Gastrocnemius medialis (tissue), 4 donors: ENCODE measurements at regions not wholly inside any gene's neighbourhood (a gene's known extent, or its start where the extent isn't known, plus 50 kb on each side); places are given as distances from the start of the nearest gene placed in this dataset.

Experiments
- ATAC-seq, 2 donors: fragments of 150-250 bp; one replicate each; pipeline ENCODE4 v1.9.1; 2016
- DNase-seq, 2 donors: peaks; one replicate each; pipeline ENCODE4 v3.0.0-alpha.2; 2019
- H3K27ac ChIP-seq, 4 donors: fragments of 200-600 bp; sonication (generic); 1 replicate in 1 of 4; 2 replicates in 3 of 4; pipeline ENCODE4 v1.5.1; 2016 to 2018; ENCODE audit warnings: mild to moderate bottlenecking in 2 of 4, moderate library complexity in 1 of 4
- H3K27me3 ChIP-seq, 3 donors: fragments of 200-600 bp; sonication (generic) in 2 of 3; 1 replicate in 1 of 3; 2 replicates in 2 of 3; pipeline versions ENCODE4 v1.5.1 to v1.6.0; 2016 to 2019; ENCODE audit warnings: mild to moderate bottlenecking in 1 of 3, moderate library complexity in 1 of 3
- H3K36me3 ChIP-seq, 2 donors: fragments of 200-600 bp; sonication (generic) in 1 of 2; one replicate each; pipeline ENCODE4 v1.5.1; 2017 to 2018
- H3K4me1 ChIP-seq, 2 donors: fragments of 200-600 bp; sonication (generic) in 1 of 2; one replicate each; pipeline ENCODE4 v1.5.1; 2016 to 2017; ENCODE audit warnings: mild to moderate bottlenecking in 2 of 2
- H3K4me3 ChIP-seq, 4 donors: fragments of 200-600 bp; sonication (generic) in 3 of 4; 1 replicate in 1 of 4; 2 replicates in 3 of 4; pipeline ENCODE4 v1.5.1; 2016 to 2019; ENCODE audit warnings: mild to moderate bottlenecking in 2 of 4
- H3K9me3 ChIP-seq, 3 donors: fragments of 200-600 bp; sonication (generic) in 2 of 3; 1 replicate in 1 of 3; 2 replicates in 2 of 3; pipeline ENCODE4 v1.5.1; 2016 to 2019
- CTCF ChIP-seq, 5 experiments: fragments of 450-650 bp in 3 of 5; fragments of 200-600 bp in 2 of 5; sonication (generic) in 2 of 5; IDR thresholded peaks in 4 of 5; conservative IDR thresholded peaks in 1 of 5; 1 replicate in 4 of 5; 2 replicates in 1 of 5; pipeline ENCODE4 v1.5.1; 2016 to 2019; ENCODE audit warnings: antibody characterized with exemption in 5 of 5, mild to moderate bottlenecking in 3 of 5, moderate library complexity in 3 of 5
- POLR2A ChIP-seq, 2 donors: fragments of 450-650 bp; IDR thresholded peaks; one replicate each; pipeline ENCODE4 v1.6.1; 2017; ENCODE audit warnings: antibody characterized with exemption in 2 of 2, mild to moderate bottlenecking in 2 of 2, moderate library complexity in 2 of 2
- in situ Hi-C, 4 donors: fragments of 200-750 bp; cut with MboI; loops; one replicate each; pipeline versions ENCODE4 v1.15.0 to v1.8.0; 2017; ENCODE audit warnings: low sequenced_read_pairs in 4 of 4
- intact Hi-C: fragments of 100-400 bp; cut with DNase I; formaldehyde crosslinking; loops from one replicate; pipeline ENCODE4 v1.15.1; 2023; ENCODE audit warnings: low total_unique reads

- peaks cover 0 to 9% (median 0%) of the 10 kb centered on the region in 3 donors for H3K27me3 ChIP-seq
- H3K27ac ChIP-seq = no peak overlapping the region
- no peaks in the 10 kb centered on the region for H3K9me3 ChIP-seq
- H3K4me1 ChIP-seq = no peaks in the 10 kb centered on the region
- intact Hi-C loops = no loop called here
- in situ Hi-C loops = no loop called here
- no peak for TF ChIP-seq POLR2A (IDR thresholded peaks at IDR 0.05)
- TF ChIP-seq CTCF (IDR thresholded peaks at IDR 0.05 in 4 of 5, conservative IDR thresholded peaks at IDR 0.05 in 1 of 5) = no peak
- no peaks in the 10 kb centered on the region for H3K36me3 ChIP-seq
- no peak overlapping the region for H3K4me3 ChIP-seq
- DNase-seq (no peak), ATAC-seq (no peak)
These were observed 160.3 kb downstream of the SHOX start for GRCh38 chrX:790783-791360.

GRCh38 chrX:790041-790506 is 159.5 kb downstream of the SHOX start:
- H3K4me1 ChIP-seq = no peaks in the 10 kb centered on the region
- TF ChIP-seq POLR2A (IDR thresholded peaks at IDR 0.05) (no peak), CTCF (IDR thresholded peaks at IDR 0.05 in 4 of 5, conservative IDR thresholded peaks at IDR 0.05 in 1 of 5) (no peak)
- no peaks in the 10 kb centered on the region for H3K36me3 ChIP-seq
- no peaks in the 10 kb centered on the region for H3K9me3 ChIP-seq
- no peak overlapping the region for H3K4me3 ChIP-seq
- H3K27ac ChIP-seq = no peak overlapping the region
- in situ Hi-C loops (no loop called here), intact Hi-C loops (no loop called here)
- ATAC-seq (no peak), DNase-seq (no peak)
- H3K27me3 ChIP-seq = peaks cover 0 to 9% (median 0%) of the 10 kb centered on the region in 3 donors

DNA sequence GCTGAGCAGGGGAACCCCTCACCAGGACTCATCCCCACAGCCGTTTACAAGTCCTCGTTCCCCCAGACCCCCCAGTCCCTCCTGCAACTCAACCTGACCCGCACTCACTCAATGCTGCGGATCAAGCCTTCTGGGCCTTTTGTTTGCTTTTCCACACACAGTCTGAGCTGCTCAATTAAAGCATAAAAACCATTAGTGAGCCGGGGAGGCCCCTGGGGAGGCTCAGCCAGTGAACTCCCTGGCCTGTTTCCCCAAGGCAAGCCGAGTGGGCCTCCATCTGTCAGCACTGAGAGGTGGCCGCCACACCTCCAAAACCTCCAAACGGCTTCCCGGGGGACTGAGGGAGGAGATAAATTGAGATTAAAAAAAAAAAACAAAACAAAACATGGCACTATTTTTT is 158.5 kb downstream of the SHOX start:
- intact Hi-C loops (no loop called here), in situ Hi-C loops (no loop called here)

GRCh38 chrX:786441-786881 is 155.9 kb downstream of the SHOX start:
- intact Hi-C loops = no loop called here
- no peaks in the 10 kb centered on the region for H3K4me1 ChIP-seq
- no peak overlapping the region for H3K4me3 ChIP-seq
- ATAC-seq (no peak), DNase-seq (no peak)
- peaks cover 0 to 9% (median 0%) of the 10 kb centered on the region in 3 donors for H3K27me3 ChIP-seq
- H3K27ac ChIP-seq = no peak overlapping the region
- no peaks in the 10 kb centered on the region for H3K36me3 ChIP-seq
- H3K9me3 ChIP-seq = no peaks in the 10 kb centered on the region
- in situ Hi-C loops = no loop called here
- no peak for TF ChIP-seq POLR2A (IDR thresholded peaks at IDR 0.05)
- no peak for TF ChIP-seq CTCF (IDR thresholded peaks at IDR 0.05 in 4 of 5, conservative IDR thresholded peaks at IDR 0.05 in 1 of 5)

More for the DNA sequence above, 158.5 kb downstream of the SHOX start:
- H3K4me1 ChIP-seq = no peaks in the 10 kb centered on the region
- DNase-seq = no peak
- no peak overlapping the region for H3K27ac ChIP-seq
- H3K9me3 ChIP-seq = no peaks in the 10 kb centered on the region
- TF ChIP-seq CTCF (IDR thresholded peaks at IDR 0.05 in 4 of 5, conservative IDR thresholded peaks at IDR 0.05 in 1 of 5) (no peak), POLR2A (IDR thresholded peaks at IDR 0.05) (no peak)
- H3K27me3 ChIP-seq = peaks cover 0 to 9% (median 0%) of the 10 kb centered on the region in 3 donors
- no peak for ATAC-seq
- H3K36me3 ChIP-seq = no peaks in the 10 kb centered on the region
- no peak overlapping the region for H3K4me3 ChIP-seq

DNA sequence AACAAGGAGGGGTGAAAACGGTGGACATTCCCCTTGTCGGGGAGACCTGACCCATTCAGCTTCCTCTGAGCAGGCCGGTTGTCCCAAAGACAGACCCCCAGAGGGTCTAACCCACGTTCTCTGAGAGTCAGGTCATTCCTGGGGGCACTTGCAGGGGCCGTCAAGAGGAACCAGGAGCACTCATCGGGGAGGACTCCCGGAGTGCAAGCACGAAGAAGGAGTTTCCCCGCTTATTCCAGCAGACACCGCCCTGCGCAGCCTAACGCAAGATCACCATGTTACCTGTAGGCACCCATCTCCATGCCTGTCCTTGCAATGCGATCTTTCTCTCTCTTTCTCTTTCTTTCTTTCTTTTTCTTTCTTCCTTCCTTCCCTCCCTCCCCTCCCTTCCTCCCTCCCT is 154.2 kb downstream of the SHOX start:
- H3K27me3 ChIP-seq = no peaks in the 10 kb centered on the region
- H3K36me3 ChIP-seq = no peaks in the 10 kb centered on the region
- H3K27ac ChIP-seq = no peak overlapping the region
- H3K9me3 ChIP-seq = no peaks in the 10 kb centered on the region
- ATAC-seq (no peak), DNase-seq (no peak)
- in situ Hi-C loops = no loop called here
- intact Hi-C loops = no loop called here
- no peaks in the 10 kb centered on the region for H3K4me1 ChIP-seq
- TF ChIP-seq CTCF (IDR thresholded peaks at IDR 0.05 in 4 of 5, conservative IDR thresholded peaks at IDR 0.05 in 1 of 5) = no peak
- TF ChIP-seq POLR2A (IDR thresholded peaks at IDR 0.05) = no peak
- H3K4me3 ChIP-seq = no peak overlapping the region
